HG03196 (cell line): ENCODE measurements at regions not wholly inside any gene's neighbourhood (a gene's known extent, or its start where the extent isn't known, plus 50 kb on each side); places are given as distances from the start of the nearest gene placed in this dataset.

ENCODE experiments used
- ATAC-seq: cut with Tn5 transposase; IDR thresholded peaks from one replicate; pipeline ENCODE4 v1.9.1; 2021; ENCODE audit not compliant: unreplicated experiment

DNA sequence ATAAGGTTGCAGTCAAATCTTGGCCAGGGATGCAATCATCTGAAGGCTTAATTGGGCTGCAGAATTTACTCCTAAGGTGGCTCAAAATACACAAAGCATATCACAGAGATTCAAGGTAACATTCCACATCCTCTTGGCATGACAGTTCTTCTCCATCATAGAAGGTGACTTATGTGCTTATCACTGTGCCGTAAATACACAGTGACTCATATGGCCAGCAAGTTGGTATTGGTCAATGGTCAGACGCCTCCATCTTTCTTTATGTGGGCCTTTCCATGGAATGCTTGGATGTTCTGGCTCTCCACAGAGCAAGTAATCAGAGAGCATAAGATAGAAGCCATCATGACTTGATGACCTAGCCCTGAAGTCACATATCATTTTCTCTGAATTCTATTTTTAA, 168.8 kb upstream of the ST8SIA2 start:
- no peak for ATAC-seq

DNA sequence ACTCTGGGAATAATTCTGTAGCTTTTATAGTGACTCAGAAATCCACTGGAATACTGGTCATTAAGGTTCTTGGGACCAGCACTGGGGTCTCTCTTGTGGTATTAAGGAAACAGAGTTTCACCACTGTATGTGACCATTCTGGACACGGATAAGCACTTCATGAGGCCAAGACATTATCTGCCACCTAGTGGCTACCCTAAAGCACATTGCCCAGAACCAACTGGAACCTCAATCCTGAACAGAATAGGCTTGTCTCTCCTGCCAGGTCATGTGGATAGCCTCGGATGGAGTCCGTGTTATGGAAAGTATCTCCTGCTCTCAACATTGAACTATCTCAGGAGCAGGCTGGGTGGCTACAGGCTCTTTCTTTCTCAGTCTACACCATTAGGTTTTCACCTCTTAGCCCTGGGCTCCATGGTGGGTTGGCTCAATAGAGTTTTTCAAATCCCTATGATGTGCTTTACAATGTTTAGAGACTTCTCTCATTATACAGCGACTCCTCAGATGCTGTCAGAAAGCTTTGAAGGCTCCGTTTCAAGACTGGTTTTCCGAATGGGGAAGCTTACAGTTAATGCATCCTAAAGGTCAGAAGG, 167.6 kb upstream of the ST8SIA2 start:
- ATAC-seq = no peak

DNA sequence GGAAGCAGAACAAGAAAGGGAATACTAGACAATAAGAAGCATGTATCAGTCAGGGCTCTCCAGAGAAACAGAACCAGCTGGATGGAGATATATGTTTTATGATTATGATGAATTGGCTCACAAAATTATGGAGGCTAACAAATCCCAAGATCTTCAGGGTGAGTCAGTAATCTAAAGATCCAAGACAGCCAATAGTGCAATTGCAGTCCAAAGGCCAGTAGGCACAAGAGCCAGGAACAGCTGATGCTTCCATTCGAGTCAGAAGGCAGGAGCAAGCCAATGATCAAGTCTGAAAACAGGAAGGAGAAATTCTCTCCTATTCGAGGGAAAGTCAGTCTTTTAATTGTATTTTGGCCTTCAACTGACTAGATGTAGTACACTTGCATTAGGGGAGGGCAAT, 164.9 kb upstream of the ST8SIA2 start:
- no peak for ATAC-seq

DNA sequence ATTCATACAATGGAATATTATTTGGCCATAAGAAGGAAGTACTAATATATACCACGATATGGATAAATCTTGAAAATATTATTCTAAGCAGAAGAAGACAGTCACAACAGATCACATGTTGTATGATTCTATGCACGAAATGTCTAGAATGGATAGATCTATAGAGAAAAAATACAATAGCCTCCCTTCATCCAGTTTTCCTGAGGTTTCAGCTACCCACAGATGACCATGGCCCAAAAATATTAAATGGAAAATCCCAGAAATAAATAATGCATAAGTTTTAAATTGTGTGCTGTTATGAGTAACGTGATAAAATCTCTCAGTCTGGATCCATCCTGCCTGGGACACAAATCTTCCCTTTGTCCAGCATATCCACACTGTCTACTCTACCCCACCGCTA, 162.2 kb upstream of the ST8SIA2 start:
- no peak for ATAC-seq

DNA sequence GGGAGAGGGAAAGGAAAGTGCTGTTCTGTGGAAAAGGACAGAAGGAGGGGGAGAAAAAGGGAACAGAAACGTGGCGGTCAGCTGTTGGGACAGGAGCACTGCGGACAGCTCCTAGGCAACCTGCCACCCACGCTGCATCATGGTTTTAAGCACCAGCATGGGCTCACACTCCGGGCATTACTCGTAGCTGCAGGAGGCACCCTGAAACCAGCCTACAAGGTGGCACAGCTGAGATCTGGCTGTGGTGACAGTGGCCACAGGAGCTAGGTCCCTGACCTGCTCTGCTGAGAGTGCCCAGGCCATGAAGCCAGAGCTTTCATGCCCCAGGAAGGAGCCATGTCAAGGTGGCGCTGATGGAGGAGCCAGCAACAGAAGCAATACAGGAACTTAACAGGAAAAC, 161.4 kb upstream of the ST8SIA2 start:
- no peak for ATAC-seq

DNA sequence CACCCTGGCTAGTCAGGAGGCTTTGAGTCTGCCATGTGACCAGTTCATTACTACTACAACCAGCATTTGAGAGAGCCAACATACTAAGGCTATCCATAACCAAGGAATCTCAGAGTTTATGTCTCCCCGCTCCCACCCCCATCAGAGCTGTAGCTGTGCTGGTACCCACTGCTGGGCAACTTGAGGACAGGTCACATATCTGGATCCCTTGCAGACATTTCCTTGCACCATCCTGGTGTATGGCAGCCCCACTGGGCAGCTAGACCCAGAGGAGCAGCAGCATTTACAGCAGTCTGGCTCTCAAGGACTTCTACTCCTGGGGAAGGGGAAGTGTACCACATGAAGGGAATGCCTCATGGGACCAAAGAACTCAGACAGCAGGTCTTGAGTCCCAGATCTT, 160.8 kb upstream of the ST8SIA2 start:
- ATAC-seq = no peak

DNA sequence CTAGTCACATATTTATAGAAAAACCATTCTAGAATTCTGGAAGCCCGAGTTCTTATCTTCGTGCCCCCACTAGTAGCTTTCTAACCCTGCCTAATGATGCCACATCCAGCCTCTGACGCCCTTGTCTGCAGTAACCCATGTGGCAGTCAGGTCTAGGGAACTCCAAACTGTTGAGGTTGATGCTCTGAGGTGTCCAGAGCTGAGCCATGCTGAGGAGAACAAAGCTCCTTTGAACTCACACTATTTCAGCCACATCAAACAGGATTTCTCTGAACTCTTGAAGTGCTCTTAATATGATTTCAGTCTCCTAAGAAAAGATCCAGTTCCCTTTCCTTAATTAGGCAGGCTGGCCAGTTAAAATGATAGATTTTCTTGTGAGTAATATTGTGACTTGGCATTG, 150.5 kb upstream of the ST8SIA2 start:
- ATAC-seq = no peak

DNA sequence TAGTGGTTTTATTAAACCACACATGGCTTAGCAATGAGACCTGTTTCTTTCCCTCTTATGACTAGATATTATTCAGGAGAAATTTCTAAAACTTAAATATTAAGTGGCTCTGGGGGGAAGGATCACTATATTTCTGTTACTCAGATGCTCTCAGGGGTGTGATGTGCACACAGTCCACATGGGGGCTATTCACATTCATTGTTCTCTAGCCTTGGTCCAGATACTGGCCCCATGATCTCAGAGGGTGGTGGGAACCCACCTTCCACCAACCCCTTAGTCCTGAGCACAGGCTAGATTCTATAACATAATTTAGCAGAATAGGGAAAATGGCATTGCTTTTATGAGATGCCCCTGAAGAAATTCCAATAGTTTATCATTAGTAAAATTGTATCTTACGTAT, 149.0 kb upstream of the ST8SIA2 start:
- ATAC-seq = no peak

DNA sequence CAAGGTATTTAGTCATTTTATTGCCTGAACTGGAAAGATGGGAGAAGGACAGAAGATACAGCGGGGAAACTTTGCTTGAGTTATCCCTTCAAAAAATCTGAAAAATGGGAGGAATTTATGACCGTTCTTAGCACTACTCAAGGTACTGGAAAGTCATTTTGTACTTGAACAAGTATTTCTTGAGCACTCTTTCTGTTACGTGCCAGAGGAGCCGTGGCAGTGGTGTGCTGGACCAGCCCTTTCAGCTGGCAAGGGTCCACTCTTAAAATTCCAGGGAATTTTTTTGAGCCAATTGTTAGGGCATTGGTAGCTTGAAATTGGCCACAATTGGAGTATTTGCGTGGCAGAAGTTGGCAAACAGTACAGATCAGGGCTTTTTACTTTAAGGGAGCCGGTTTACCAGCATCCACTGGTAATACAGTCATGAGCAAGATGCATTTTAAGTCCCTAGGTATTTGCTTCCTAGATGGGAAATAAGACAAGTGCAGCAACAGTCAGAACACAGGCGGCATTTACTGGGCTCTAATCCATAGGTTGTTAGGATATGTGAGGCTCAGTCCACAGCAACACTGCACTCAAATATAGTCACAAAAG, 145.9 kb upstream of the ST8SIA2 start:
- ATAC-seq = no peak

DNA sequence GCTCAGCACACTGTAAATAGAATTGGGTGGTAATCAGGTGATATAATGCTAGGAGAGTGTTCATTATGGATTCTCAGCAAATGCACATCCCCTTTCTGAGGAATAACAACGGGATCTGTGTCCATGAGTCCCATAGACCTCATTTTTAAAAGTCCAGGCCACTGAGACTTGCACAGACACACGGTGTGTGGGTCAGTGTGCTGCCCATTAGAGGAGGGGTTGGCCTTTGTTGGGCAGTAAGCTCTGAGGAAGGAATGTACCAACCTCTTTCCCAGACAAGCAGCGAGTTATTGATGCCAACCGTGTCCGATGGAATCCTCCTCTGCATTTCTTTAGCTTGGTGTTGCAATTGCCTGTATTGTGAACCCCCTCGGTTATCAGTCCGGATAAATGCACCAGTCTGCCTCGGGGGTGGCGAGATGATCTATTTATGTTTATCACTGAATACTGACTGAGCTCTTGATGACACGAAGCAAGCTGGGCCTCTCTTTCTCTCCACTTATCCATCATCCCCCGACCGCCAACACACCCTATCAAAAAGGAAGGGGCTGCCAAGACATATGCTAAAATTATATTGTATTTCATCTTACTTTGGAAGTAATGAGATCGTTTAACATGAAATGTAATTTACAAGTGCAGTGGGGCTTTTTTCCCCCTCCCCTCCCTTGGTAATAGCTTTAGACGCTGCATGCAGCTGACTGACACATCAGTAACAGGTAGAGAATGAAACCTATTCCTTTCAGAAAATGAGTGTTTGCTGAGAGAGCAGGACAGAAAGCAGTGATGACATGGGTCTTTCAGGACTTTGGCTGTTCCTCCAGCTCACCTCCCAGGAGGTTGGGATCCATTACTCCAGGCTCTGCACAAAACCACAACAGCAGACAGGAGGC, 126.6 kb upstream of the ST8SIA2 start:
- no peak for ATAC-seq

DNA sequence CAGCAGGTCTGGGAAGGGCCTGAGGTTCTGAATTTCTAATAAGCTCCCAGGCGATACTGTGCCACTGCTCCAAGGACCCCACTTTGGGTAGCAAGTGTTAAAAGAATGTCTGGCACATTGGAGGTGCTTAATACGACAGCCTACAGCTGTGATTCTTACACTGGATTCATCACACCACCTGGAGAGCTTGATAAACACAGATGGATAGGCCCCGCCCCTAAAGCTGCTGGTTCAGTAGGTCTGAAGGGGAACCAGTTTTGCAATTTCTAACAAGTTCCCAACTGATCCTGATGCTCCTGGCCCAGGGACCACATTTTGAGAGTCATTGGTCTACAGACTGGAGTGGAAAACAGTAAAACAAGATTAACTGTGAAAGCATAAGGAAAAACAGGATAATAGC, 124.8 kb upstream of the ST8SIA2 start:
- ATAC-seq = no peak

DNA sequence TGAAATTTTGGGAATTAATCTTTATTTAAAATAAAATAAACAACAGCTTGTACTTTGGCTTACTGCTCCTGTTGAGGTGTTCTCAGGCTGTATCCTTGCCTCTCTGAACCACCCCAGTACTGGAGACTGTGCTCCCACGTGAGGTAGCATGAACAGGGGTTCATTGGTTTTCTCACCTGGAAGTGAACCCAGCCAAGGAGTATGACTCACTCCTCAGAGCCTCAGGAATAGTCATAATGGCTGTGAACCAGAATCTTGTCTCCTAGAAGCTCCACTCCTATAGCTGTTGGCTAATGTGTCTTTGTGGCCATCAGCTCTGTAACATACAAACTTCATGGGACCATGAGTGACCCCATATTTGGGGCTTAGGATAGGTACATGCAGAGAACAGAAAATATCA, 122.5 kb upstream of the ST8SIA2 start:
- no peak for ATAC-seq

DNA sequence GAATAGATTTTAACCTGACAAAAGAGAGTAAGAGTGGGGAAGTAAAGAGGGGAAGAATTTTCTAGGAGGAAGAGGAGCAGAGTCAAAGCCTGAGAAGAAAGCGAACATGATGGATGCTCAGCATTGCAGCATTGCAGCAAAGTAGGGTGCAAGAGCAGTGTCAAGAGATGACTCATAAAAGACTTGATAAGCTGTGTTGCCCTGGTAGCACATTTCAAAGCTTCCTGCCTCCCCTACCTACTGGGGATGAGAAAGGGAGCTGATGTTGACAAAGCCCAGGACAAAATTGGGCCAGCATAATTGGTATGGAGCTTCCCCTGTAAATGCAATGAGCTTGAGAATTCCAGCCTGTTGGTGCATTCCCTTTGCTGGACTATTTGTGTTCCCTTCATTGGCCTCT, 121.6 kb upstream of the ST8SIA2 start:
- ATAC-seq = no peak

DNA sequence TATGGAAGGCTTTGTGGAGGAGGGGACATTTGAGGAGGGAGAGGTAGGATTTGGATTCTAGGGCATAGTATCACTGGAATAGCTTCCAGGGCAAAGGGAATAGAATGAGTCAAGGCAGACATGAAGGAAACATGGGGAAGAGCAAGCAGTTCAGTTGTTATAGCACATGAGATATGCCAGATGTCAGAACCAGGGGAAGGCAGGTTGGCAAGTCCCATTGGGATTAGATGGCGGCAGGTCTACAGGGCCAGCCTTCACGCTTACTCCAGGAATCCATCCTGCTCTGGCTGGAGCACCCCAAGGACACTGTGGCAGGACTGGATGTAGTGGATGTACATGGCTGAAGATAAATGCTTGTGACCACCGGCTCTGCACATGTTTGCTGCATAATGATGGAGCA, 120.4 kb upstream of the ST8SIA2 start:
- ATAC-seq = no peak

DNA sequence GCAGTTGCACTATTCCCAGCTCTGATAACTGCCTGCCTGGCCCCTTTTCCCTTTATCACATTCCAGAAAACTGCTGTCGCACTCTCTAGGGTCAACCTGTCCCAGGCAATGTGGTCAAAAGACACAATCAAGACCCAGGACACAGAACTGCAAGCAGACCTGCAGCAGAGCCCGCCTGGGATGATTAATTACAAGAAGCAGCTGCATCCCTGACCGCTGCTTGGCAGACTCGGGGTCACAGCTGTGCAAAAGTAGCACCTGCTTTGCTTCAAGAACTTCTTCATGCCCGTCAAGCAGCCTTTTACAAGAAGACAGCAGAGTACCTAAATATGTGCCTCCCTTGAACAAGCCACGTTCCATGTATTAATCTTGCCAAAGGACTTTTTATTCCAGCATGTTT, 120.0 kb upstream of the ST8SIA2 start:
- ATAC-seq = no peak

DNA sequence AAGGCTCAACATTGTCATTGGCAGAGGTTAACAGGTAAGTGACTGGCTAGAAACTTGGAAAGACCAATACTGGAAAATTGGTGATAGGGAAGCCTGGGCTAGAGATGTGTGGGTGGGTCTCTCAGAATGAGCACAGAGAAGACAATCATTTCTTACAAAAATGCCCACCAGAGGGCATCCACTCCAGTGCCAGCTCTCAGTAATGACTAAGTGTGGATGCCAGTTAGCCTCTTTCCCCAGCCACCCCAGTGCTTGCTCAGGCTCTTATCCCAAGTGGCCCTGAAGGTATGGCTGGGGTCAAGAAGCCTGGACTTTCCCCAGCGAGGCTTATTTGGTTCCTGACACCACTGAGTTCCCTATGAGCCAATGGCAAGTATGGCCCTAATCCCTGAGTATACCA, 115.9 kb upstream of the ST8SIA2 start:
- no peak for ATAC-seq

DNA sequence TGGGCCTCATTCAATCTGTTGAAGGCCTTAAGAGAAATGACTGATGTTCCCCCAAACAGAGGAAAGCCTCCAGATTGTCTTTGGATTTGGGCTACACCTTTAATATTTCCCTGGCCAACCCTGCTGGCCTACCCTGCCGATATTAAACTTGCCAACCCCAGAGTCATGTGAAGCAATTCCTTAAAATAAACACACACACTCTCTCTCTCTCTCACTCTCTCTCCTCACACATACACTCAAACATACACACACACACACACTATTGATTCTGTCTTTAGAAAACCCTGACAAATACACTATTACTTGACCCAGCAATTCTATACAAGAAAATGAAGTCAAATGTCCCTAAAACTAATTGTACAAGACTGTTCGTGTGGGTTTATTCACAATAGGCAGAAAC, 109.9 kb upstream of the ST8SIA2 start:
- no peak for ATAC-seq

DNA sequence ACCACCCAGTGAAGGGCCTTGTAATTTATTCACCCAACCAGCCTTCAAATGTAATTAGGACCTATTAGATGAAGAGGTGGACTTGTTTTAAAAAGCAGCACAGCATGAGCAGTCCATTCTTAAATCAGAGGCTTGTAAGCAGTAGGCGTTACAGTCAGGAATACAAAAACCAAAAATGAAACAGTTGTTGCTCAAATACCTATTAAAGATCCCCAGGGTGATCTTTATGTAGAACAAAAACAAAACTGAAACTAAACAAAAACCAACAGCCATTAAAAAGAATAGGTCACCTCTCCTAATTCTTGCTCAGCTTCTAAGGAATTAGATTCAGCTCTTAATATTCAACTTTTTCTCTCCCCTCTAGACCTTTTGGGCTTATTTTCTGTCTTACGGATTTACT, 104.9 kb upstream of the ST8SIA2 start:
- peak; percentile 89 for ATAC-seq

DNA sequence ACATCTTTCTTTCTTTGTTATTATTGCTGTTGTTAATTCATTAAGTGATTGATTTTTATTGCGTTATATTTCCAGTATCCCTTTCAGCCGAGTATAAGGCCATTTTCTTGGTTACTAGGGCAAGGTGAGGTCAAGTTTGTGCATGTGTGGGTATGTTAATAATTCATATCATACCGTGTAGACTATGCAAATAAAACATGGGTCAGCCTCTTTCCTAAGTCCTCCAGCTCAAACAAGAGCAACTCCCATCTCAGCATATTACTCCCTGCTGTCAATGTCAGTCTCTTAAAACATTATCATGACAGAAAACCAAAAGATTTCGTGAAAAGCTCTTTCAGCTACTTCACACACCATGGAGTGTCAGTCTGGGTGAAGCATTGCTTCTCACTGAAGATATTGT, 103.9 kb upstream of the ST8SIA2 start:
- ATAC-seq = no peak

DNA sequence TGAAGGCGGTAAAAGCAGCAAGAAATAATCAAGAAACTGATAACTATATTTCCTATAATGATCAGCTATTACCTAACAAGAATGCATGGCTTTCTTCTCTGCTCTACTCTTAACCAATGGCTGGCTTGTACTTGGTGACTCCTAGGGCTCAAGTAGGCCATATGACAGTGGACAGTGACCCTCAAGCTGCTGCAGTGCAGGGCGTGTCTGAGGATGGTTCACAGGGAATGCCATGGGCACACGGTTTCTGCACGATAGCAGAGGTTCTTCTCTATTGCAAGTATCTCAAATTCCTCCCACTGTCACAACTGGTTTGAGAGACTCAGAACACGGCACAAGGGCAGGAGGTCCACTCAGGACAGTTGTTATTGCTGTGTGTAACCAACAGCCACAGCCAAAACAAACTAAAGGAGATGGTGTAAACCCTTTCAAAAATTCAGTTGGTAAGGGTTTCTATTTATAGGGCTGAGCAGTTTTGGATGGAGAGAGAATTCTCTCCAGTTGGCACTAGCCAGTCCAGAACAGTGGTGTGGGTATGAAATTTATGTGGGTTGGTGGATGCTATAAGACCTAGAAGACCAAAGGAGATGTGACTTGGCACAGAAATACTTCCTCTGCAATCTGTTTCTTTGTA, 103.2 kb upstream of the ST8SIA2 start:
- ATAC-seq = no peak

DNA sequence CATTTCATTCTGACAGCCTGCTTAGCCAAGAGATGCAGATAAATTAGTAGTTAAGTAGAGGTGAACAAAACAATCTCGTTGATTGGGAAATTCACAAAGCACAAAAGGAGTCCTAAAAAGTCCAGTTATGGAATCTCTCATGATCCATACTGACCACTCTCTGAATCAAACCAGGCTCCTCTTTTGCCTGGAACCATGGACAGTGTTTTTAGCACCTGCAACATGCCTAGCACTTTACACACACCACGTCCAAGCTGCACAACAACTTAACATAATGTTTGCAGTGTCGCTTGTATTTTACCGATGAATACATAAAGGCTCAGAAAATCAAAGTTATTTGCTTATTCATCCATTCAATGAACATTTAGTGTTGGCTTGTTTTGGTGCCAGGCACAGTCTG, 101.8 kb upstream of the ST8SIA2 start:
- no peak for ATAC-seq

DNA sequence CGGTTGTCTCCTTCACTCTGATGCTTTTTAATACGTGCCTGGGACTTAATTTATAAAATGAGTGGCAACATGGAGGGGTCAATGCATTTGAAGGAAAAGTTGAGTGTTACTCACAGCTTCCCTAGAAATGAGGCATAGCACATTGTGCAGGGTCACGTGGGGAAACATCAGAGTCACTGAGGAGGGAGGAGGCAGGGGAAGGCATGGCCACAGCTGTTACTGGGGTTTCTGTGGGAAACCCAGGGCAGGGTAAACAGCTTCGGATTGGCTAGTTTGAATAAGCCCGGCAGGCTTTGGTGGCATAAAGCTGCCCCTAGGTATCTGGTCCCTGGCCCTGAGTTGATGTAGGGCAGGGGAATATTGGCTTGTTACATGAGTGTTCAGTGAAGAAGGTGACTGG, 98.9 kb upstream of the ST8SIA2 start:
- ATAC-seq = no peak
